Activated T-helper 9 cell treated with anti-CD3 and anti-CD28 coated beads, Interleukin-2, amount 50 U/mL, for 16 hours (primary cell): ENCODE measurements at regions not wholly inside any gene's neighbourhood (a gene's known extent, or its start where the extent isn't known, plus 50 kb on each side); places are given as distances from the start of the nearest gene placed in this dataset.
A peak's percentile ranks its signal among the peaks of the same experiment; 100 is the strongest.
"Not testable (repeated sequence)": the region's sequence is repeated elsewhere in the genome, so short reads cannot be mapped to it uniquely, and the experiment has no call there.

ENCODE experiments used
- DNase-seq: peaks from one replicate; pipeline ENCODE4 v3.0.0-alpha.2; 2020; ENCODE audit warnings: low read depth

DNA sequence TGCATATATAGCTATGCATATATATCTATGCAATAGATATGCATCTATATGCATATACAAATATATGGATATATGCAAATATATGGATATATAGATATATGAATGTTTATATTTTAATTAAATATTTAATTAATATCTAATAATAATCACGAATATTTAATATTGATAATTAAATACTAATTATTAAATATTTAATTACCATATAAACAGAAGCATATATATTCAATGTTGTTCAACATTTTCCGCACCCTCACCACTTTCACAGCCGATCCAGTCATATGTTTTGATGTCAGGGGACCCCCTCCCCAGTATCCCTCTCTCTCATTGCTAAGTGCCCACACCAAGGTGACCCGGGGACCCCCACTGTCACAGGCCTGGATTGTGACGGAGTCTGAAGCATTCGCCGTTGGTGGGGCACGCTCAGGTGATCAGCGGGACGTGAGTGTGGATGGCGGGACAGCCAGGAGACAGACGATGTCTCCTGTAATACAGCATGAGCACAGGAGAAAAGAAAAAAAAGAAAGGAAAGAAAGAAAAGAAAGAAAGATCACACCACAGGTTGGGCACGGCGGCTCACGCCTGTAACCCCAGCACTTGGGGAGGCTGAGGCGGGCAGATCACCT, 199.7 kb downstream of the CRLF2 start:
- DNase-seq, result no peak

DNA sequence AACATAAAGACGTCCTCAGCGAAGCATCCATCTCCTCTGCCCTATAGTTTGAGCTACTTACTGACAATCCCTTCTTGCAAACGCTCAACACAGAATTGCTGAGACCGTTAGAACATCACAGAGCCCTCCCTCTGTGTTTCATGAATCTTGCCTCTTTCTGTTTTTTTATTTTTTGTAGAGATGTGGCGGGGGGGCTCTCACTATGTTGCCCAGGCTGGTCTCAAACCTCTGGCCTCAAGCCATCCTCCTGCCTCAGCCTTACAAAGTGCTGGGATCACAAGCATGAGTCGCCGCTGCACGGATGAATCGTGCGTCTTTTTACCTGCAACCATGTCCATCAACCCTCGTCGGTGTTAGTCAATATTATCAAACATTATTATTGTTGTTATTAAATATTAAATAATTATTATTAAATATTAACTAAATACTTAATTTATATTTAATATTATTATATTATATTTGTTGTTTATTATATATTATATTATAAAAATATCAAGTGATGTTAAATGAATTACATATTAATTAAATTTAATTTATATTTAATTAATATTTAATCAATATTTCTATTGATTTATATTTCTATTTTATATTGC, 200.7 kb downstream of the CRLF2 start:
- no peak for DNase-seq

DNA sequence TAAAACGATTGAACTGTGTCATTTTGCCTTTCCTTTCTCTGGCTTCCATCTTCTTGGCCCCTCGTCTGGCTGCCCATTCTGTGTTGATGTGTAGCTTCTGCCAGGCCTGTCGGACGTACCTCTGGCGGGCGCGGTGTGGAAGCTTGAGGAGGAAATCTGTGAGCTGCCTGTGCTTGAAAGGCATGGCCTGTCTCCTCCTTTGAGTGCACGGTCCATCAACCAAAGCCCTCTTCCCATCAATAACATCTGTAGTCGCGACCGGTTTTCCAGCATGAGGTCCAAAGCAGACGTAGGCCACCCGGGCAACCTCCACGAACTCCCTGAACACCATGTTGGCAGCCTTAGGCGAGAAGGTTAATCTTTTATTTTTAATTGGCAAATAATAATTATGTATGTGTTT, 202.7 kb downstream of the CRLF2 start:
- no peak for DNase-seq

DNA sequence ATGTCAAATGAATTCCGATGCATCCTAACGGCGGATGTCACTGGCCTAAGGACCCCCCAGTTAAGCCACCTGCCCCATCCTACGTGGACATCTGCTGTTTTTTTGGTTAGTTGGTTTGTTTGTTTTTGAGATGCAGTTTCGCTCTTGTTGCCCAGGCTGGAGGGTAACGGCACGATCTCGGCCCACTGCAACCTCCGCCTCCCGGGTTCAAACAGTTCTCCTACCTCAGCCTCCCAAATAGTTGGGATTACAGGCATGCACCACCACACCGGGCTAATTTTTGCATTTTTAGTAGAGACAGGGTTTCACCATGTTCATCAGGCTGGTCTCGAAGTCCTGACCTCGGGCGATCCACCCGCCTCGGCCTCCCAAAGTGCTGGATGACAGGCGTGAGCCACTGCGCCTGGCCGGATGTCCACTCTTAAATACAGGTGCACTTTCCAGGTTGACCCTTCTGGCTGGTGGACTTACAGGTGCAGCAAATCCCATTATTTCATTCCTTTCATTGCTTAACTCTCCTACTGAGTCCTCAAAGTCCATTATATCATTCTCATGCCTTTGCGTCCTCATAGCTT, 206.2 kb downstream of the CRLF2 start:
- DNase-seq, result no peak

DNA sequence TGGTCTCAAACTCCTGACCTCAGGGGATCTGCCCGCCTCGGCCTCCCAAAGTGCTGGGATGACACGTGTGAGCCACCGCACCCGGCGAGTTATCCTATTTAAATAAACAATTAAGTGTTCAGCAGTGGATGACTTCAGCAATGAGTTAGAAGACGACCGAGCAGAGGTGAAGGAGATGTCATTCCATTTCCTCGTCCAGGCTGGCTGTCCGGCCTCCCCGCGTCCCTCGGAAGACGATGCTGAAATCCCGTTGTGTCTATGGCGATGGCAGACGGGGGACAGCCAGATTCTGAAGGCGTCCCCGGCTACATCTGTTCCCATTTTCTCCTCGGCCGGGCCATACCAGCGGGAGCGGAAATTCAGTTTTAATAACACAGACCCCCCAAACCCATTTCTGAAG, 209.8 kb downstream of the CRLF2 start:
- DNase-seq, result no peak

DNA sequence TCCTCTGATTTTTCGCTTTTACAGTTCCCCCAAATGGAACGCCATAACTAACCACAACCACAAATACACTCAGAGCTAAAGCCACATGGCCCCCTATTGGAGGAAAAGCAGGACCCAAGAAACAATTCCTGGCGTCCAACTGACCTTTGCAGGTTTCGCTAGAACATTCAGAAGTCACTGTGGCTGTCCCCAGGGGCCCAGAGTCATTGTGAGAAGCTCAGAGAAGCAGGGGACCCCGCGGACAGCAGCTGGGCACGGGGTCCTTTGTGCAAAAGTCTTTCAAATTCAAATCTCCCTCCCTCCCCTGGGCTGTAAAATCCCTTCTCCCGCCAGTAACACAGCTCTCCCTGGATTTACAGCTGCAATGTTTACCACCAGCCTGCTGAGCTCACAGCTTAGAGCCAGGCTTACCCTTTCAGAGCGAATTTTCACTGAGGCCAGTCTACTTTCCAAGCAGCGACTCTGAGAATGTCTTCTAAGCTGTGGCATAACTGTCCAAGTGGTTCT, 214.8 kb downstream of the CRLF2 start:
- DNase-seq, result no peak

DNA sequence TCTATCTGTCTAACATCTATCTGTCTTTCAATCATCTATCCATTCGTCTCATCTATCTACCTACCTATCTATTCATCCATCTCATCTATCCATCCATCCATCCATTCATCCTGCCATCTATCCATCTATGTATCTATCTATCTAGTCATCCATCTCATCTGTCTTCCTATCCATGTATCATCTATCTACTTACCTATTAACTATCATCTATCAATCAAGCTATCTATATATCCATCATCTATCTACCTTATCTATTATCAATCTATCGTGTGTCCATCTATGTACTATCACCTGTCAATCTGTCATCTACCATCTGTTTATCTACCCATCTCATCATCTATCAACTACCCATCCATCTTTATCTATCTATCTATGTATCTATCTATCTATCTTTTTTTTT, 217.7 kb downstream of the CRLF2 start:
- no peak for DNase-seq

DNA sequence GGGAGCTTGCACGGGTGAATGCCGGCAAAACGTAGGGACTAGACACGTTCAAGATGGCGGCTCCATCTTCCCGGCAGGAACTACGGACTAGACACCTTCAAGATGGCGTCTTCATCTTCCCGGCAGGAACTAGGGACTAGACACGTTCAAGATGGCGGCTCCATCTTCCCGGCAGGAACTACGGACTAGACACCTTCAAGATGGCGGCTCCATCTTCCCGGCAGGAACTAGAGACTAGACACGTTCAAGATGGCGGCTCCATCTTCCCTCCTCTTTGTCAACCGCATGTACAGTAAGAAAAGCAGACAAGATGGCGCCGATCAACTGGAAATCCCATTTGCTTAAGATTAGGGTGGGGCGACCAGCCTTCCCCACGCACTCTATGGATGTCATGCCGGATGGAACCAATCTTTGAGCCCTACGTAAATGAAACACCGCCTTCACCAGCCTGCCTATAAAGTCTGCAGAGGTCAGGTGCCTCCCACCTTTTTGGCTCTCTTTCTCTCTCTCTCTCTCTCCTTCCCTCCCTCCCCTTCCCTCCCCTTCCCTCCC, 222.4 kb downstream of the CRLF2 start:
- peak; percentile 68 for DNase-seq

DNA sequence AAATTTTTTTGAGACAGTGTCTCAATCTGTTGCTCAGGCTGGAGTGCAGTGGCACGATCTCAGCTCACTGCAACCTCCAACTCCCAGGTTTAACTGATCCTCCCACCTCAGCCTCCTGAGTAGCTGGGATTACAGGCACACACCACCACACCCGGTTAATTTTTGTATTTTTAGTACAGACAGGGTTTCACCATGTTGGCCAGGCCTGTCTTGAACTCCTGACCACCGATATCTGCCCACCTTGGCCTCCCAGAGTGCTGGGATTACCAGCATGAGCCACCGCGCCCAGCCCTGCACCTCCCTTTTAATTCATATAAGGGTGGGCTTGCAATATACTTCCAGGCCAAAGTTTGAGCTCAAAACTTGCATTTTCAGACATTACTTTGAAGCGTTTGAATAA, 223.9 kb downstream of the CRLF2 start:
- not testable (repeated sequence) for DNase-seq

DNA sequence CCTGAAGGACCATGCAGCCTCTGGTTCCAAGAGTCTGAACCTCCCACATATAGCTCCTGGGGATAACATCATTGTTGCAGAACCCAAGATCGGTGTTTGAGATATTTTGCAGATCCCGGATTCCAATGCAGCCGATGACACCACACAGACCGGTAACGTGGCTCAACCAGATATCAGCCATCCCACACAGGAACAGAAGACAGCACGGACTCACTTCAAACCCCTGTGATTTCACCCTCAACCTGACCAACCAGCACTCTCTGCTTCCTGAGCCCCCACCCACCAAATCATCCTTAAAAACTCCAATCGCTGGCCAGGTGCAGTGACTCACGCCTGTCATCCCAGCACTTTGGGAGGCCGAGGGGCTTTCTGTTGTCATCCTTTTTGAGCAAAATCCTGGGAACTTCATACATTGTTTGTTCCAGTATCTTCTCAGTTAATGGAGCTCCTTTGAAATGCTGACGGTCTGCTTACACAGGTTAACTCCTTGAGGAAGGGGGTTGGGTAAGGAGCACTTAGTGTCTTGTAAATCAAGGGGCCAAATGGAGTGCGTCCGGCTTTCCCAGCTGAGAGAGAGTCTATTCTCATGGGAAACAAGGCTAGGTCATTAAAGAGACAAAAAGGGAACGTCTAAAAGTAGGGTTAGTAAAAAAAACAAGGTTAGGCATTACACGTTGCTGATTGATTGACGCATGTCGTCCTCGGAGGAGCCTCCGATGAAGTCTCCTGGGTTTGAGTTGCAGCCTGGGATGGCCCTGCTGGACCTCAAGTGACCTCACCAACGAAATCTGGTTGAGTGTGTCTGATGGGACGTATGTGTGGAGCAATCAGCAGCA, 230.4 kb downstream of the CRLF2 start:
- DNase-seq, result no peak

DNA sequence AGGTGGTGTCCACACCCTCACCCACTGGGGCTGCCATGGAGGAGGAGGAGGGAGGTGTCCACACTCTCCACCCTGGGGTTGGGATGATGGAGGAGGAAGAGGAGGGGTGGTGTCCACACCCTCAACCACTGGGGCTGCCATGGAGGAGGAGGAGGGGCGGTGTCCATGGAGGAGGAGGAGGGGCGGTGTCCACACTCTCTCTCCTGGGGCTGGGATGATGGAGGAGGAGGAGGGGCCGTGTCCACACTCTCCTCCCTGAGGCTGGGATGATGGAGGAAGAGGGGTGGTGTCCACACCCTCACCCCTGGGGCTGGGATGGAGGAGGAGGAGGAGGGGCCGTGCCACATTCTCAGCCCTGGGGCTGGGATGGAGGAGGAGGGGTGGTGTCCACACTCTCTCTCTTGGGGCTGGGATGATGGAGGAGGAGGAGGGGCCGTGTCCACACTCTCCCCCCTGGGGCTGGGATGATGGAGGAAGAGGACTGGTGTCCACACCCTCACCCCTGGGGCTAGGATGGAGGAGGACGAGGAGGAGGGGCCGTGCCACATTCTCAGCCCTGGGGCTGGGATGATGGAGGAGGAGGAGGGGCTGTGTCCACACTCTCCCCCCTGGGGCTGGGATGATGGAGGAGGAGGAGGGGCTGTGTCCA, 231.7 kb downstream of the CRLF2 start:
- no peak for DNase-seq

DNA sequence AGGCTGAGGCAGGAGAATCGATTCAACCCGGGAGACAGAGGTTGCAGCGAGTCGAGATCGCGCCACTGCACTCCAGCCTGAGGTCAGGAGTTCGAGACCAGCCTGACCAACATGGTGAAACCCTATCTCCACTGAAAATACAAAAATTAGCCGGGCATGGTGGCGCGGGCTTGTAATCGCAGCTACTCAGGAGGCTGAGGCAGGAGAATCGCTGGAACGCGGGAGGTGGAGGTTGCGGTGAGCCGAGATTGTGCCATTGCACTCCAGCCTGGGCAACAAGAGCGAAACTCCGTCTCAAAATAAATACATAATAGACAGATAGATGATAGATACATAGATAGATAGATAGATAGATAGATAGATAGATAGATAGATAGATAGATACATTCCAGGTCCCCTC, 233.3 kb downstream of the CRLF2 start:
- DNase-seq, result not testable (repeated sequence)

DNA sequence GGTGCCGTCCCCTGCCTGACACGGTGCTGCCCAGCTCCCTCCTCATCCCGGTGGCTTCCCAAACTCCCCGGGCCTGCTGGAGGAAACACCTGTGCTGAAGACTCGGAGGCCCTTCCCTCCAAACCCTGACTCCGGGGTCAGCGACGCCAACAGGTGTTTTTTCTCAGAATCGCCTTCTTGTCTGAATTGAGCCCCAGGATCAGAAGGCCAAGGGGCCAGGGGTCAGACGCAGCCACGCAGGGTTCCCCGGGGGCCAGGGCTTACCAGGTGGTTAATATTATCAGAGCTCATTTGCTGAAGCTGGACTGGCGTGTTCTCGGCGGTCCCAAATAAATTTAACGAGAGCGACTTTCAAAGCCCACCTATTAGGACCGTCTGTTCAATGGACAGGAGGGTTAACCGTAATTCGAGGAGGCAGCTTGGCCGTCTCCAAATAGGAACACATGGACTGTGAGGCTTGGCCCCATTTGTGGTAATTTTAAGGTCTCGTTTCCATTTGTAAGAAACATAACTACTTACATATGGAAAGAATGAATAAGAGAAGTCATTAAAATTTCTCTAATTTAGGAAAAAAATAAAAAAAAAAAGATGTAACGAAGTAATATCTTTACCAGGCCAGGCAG, 239.3 kb downstream of the CRLF2 start:
- no peak for DNase-seq

DNA sequence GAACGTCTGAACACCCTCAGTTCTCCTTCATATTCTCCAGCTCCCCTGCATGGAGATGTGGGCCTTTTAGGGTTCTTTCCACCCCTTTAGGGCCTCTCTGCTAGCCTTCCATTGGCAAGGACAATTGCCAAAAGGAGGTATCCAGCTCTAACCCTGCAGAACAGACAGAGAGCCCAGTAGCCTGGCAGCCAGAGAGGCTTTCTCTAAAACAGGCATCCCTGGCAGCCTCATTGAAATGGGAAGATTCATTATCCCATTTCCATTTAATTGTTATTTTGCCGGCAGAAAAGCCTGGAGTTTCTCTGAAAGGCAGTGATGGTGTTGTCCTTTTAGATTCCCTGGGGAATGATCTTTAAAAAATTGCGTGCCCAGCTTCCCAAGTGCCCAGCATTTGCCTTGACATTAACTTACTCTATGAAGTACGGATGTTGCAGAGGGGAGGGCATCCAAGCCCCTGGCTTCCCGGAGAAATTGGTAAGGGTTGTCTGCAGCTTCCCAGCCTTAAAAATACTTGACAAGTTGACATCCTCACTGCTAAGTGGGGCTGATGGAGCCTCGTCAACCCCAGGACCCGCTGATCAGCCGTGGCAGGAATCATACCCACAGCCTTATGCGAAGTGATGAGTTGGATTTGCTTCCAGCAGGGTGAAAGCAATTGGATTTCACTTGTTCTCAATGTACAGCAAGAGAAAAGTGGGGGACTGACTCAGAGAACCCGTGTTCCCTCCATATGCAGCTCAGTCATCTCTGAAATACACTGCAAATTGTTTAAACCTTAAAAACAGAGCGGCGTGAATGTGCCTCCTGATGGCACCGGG, 244.1 kb downstream of the CRLF2 start:
- DNase-seq, result no peak

DNA sequence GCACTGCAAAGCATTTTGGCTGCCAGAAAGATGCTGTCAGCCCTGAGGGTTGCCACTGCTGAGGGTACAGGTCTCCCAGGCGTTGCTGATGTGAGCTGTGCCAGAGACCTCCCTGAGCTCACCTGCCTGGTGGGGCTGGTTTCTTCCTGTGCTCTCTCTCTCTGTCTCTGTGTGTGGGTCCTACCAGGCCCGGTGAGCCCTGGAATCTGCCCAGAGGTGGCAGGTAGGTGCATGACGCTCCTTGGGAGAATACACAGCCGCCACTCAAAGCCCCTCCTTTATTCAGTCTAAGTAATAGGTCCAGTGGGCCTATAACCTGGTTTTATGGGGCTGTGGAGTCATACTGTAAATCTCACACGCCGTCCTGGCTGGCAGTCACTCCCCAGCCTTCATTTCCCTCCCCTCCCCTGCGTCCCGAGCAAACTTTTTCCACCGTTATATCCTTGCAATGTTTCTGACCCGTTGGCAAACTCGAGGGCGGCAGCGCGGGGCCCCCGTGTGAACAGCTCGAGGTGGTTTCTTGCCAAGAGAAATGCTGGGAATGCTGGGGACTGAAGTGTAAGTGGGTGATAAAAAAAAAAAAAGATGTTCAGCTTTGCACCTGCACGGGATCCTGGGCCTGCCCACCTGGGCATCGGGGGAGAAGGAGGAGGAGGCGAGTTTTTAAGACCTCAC, 245.9 kb downstream of the CRLF2 start:
- no peak for DNase-seq

DNA sequence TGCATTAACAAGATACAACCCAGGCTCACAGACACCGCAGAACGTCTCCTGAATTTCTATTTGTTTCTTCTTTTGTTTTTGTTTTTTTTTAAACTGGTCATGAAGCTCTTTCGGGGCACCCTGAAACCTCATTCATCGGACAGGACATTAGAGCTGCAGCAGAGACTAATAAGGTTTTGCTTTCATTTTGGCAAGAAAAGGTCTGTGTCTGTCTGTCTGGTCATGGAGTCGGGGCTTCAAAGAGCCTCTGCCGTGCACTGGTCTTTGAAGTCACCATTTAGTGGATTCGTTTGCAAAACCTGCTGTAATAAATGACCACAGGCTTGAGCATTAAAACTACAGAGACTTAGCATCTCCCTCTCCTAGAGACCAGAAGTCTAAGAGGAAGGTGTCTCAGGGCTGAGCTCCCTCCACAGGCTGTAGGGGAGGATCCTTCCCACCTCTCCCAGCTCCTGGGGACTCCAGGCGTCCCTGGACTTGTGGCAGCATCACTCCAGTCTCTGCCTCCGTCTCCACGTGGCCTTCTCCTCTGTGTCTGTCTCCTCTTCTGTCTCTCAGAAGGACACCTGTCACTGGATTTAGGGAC, 247.5 kb downstream of the CRLF2 start:
- DNase-seq, result no peak

DNA sequence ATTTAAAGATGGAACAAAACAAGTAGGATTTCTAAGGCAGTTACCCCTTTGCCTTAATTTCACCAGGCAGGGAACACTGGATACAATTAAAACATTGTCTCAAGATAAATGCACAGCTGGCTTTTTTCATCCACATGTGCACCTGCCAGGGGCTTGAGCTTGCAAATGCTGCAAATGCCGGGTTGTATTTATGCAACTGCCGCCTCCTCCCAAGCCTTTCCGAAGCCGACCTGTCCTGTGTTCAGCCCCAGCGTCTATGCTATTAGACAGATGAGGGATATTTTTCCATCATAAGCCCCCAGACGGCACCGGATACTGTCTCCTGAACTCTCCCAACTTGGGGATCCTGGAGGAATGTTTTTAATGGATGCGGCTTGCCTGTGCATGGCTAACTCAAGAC, 251.6 kb downstream of the CRLF2 start:
- no peak for DNase-seq

DNA sequence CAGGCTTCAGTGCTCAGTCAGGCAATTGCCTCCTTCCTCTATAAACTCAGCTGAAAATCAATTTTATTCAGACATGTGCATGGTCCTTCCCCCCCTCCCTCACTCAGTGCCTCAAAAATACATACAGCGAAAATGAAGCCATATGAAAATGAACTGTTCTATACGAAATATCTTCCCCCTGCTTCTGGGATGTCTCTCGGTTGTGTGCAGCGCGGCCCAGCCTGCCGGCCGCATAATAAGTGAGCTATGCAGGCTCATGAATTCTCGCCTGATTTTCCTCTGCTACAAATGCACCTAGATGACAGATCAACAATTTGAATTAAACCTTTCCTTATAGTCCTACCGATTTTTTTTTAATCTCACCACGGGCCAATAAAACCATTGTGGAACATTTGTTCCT, 252.9 kb downstream of the CRLF2 start:
- no peak for DNase-seq

DNA sequence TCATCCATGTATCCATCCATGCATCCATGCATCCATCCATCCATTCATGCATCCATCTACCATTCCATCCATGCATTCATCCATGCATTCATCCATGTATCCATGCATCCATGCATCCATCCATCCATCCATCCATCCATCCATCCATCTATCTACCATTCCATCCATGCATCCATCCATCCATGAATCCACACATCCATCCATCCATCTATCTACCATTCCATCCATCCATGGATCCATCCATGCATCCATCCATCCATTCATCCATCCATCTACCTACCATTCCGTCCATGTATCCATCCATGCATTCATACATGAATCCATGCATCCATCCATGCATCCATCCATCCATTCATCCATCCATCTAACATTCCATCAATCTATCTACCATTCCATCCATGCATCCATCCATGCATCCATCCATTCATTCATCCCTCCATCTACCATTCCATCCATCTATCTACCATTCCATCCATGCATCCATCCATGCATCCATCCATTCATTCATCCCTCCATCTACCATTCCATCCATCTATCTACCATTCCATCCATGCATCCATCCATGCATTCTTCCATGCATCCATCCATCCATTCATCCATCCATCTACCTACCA, 257.2 kb downstream of the CRLF2 start:
- not testable (repeated sequence) for DNase-seq
